Renal cortex interstitium (tissue), 11 donors: ENCODE measurements at regions not wholly inside any gene's neighbourhood (a gene's known extent, or its start where the extent isn't known, plus 50 kb on each side); places are given as distances from the start of the nearest gene placed in this dataset.

ENCODE experiments used
- DNase-seq, 11 donors: peaks; one replicate each; pipeline ENCODE4 v3.0.0-alpha.2; 2013; ENCODE audit warnings: low read depth in 9 of 11, low spot score in 4 of 11; ENCODE audit errors: extremely low read depth in 1 of 11

DNA sequence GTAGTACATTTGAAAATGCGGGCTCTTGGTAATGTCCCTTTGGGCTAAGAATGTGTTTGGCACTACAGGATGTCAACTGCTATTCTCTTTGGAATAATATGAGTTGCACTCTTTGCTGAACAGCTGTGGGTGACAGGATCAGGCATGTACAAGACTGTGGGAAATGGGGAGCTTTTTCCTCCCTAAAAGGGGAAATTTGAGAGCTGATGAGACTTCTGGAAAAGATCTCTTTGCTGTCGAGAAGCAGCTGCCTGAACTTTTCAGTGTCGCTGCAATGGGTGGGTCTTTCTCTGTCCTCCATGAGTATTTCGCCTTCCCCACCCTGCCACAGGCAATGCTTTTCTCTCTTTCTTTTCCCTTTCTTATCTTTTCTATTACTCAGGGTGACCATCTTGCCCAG lies 762.2 kb upstream of the GCFC2 start:
- no peak for DNase-seq

- DNase-seq, result no peak
These were observed 758.4 kb upstream of the GCFC2 start for GRCh38 chr2:76469066-76469465.

DNA sequence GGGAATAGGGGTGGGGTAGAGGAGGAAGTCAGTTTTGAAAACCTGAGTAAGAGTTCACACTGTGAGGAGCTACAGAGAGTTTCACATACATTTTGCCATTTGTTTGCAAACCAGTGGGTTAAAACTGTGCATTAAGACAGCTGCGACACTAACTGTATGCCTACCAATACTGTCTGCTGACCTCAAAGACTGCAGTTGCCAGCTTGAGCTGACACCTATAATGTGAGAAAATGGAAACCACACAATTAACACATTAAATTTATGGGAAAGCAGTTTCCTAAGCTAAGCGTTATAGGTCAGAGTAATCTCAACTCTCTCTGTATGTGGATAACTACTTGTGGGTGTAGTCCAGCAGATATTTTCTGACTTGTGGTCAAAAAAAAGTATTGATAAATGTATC lies 756.6 kb upstream of the GCFC2 start:
- no peak for DNase-seq

GRCh38 chr2:76464310-76464709 lies 753.6 kb upstream of the GCFC2 start:
- DNase-seq, result no peak

DNA sequence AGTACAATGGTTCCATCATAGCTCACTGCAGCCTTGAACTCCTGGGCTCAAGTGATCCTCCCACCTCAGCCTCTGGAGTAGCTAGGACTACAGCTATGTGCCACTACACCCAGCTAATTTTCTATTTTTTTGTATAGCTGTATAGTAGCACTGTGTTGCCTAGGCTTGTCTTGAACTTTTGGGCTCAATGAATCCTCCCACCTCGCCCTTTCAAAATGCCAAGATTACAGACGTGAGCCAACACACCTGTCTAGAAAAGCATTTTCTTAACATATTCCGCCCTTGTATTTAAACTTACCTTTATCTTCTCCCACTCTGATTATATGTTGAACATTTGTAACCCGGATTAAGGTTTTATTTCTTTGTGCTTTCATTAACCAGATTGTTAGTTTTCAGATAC lies 750.7 kb upstream of the GCFC2 start:
- DNase-seq, result no peak

DNA sequence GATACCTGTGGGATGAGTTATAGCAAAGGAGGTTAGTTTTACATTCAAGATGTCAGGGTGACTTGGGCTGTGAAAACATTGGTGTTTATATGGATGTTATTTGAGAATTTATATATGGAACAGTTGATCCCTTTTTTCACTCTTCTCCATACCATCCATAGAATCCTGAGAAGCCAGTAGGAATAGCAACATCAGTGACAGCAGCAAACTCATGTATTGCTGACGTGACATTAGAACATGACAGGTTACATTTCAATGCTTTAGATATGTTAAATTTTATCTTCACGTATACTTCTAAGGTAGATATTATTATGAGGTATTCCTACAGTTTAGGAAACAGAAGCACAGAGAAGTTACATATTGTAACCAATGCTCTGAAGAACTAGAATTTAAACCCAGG lies 745.2 kb upstream of the GCFC2 start:
- no peak for DNase-seq

- DNase-seq, result no peak
These were observed 739.3 kb upstream of the GCFC2 start for GRCh38 chr2:76450024-76450475.

DNA sequence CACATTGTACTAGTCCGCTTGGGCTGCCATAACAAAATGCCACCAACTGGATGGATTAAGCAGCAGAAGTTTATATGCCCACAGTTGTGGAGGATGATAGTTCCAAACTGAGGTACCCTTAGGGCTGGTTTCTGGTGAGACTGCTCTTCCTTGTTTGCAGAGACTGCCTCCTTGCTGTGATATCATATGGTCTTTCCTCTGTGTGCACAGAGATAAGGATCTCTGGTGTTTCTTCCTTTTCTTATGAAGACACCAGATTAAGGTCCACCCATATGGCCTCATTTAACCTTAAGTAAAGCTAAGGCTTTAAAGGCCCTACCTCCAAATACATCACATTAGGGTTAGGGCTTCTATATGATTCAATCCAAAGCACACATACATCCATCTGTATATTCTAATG lies 738.2 kb upstream of the GCFC2 start:
- no peak for DNase-seq

DNA sequence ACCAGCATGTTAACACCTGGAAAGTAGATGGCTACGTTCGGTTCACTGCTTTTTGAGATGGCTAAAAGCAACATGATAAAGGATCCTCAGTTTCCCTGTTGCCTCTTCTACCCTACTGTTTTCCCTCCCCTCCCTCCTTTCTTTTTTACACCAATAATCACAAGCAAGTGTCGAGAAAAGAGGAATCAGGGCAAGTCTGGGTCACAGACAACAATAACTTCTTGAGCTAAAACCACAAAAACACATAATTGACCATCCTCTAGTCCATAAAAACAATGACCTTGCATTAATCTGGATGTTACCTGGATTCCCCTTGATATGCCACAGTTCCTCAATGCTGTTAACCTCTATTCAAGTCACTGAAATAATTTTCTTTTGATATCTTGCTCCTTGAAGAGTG lies 736.6 kb upstream of the GCFC2 start:
- no peak for DNase-seq

DNA sequence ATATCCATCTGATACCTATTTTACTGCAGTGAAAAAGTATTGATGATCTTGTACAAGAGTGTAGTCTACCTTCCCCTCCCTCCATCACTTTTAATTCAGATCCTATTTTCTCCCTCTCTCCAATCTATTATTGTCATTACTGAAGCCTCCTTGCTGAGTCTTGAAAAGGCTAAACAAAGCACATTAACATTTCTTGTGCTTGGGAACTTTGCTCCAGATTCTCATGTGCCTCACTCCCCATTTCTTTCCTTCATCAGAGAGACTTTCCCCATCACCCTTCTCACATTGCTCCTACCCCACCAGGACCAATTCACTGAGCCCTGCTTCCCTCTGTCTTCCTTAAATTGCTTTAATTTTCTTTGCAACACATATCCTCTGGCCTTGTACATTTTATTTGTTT lies 736.2 kb upstream of the GCFC2 start:
- DNase-seq, result no peak

- DNase-seq, result no peak
These were observed 735.2 kb upstream of the GCFC2 start for GRCh38 chr2:76445880-76446279.

- no peak for DNase-seq
These were observed 734.0 kb upstream of the GCFC2 start for GRCh38 chr2:76444732-76445131.

DNA sequence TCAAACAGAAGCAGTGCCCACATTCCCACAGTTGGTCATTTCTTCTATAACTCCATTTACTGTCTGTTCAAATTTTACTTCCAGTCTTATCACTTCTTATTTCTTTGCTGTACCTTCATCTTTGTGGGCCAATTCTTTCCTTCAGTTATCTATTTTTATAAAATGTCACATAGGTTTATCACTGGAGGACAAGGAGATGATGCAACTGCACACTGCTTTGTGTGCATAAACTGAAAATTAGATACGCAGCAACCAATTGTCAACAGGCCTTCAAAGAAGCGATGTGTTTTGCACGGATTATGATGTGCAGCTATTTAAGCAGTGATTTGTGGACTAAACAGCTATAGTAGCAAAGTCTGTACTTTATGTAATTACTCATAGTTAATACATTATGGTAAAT lies 726.8 kb upstream of the GCFC2 start:
- no peak for DNase-seq

DNA sequence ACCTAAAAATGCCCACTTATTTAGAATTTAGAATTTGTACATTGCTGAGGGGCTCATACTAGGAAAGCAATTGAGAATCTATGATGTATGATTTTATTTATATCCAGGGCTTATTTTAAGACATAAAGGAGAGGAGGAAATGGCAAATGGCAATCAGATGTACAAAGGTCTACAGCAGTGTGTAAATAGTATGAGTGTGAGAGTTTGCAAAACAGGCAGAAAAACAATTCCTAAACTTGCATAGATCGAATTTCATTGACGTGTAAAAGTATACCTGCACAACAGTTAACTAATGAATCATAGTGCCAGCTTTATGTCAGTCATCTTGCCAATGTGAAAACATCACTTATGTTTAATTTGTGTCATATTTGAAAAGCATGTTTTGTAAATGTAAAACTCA lies 718.7 kb upstream of the GCFC2 start:
- no peak for DNase-seq

DNA sequence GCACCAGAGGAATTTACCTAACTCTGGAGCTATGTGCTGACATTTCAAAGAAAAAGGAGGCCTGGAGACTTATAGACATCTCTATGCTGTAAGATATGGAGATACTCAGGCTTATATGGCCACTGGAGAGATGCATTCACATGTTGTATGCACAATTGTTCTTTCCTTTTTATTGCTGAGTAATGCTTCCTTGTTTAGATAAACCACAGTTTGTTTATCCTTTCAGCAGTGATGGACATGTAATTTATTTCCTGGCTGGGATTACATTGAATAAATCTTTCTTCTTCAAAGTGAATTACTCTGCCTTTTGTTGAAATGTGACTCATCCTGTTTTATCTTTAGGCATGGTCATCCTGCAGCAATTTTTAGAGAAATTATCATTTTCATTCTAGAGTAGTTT lies 716.7 kb upstream of the GCFC2 start:
- no peak for DNase-seq

GRCh38 chr2:76415821-76416220 lies 705.1 kb upstream of the GCFC2 start:
- DNase-seq, result no peak

DNA sequence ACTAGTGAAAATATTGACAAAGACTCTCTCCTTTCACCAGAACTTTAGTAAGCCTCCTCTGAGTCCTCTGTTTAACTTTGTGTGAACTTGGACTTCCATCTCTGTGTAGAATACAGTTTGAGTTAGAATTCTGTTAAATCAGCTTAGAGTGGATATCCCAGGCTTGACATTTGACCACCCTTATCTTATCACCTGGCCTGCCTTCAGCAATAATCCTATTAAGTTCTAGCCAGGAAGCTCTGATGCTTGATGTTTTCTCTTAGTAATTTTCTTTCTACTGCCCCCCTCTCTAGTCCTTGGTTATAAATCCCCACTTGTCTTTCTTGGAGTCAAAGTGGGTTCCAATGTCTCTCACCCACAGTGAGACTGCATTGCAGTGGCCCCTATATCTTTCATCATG lies 702.7 kb upstream of the GCFC2 start:
- no peak for DNase-seq

GRCh38 chr2:76406134-76406855 lies 695.6 kb upstream of the GCFC2 start:
- DNase-seq, result no peak

- no peak for DNase-seq
These were observed 682.6 kb upstream of the GCFC2 start for GRCh38 chr2:76393356-76393755.

- no peak for DNase-seq
These were observed 681.0 kb upstream of the GCFC2 start for GRCh38 chr2:76391678-76392077.

- DNase-seq, result no peak
These were observed 676.6 kb upstream of the GCFC2 start for GRCh38 chr2:76387294-76387693.

GRCh38 chr2:76385943-76386342 lies 675.2 kb upstream of the GCFC2 start:
- DNase-seq, result no peak
